ENCODE measurements at regions not wholly inside any gene's neighbourhood (a gene's known extent, or its start where the extent isn't known, plus 50 kb on each side); places are given as distances from the start of the nearest gene placed in this dataset.

- Histone ChIP-seq H3K27ac (ENCODE audit: control insufficient read depth, insufficient read depth) (no peak overlapping the region), H3K27me3 (replicated peaks in 1 of 2; ENCODE audit: control insufficient read depth in 2 of 2, insufficient read depth in 2 of 2, low read length in 1 of 2) (no peaks in the 10 kb centered on the region; a peak in 1 of 4 replicates), H3K9ac (ENCODE audit: control insufficient read depth, insufficient read depth, low read length) (no peak overlapping the region), H3K9me3 (replicated peaks; ENCODE audit: control insufficient read depth, insufficient read depth, low read length) (no peaks in the 10 kb centered on the region), H3K36me3 (ENCODE audit: control insufficient read depth in 2 of 2, insufficient read depth in 2 of 2, low read length in 1 of 2) (no peaks in the 10 kb centered on the region), H4K20me1 (ENCODE audit: control insufficient read depth, insufficient read depth) (no peaks in the 10 kb centered on the region), H3K4me1 (ENCODE audit: control insufficient read depth, insufficient read depth, low read length) (no peaks in the 10 kb centered on the region), H3K79me2 (ENCODE audit: control insufficient read depth, insufficient read depth, low read length) (no peaks in the 10 kb centered on the region), H2AFZ (ENCODE audit: control insufficient read depth, low read depth, low read length) (no peak overlapping the region), H3K4me3 (no peak overlapping the region), H3K4me2 (ENCODE audit: control insufficient read depth, insufficient read depth) (no peak overlapping the region)
- SMC1A ChIA-PET (ENCODE audit: uncharacterized antibody, unreplicated experiment): no interaction called here
- in situ Hi-C loops (cut with MboI) (no loop called here), intact Hi-C loops (cut with micrococcal nuclease; ENCODE audit: unreplicated experiment) (no loop called here)
- POLR2A ChIA-PET: no interaction called here
- BruUV-seq (replicated peaks): no TSS peak
- WGBS (ENCODE audit: insufficient coverage, insufficient replicate concordance, low lambda C conversion rate, missing lambda C conversion rate): 21% methylated on average over 5 of the region's 5 CpGs
- DNase-seq (ENCODE audit: low read depth, low spot score): no peak
- ATAC-seq: no peak
- RAD21 ChIA-PET (ENCODE audit: unreplicated experiment): no interaction called here
- no peak for FAIRE-seq
- CTCF ChIA-PET: no interaction called here
- no peak for TF ChIP-seq RCOR1 (conservative IDR thresholded peaks at IDR 0.05; ENCODE audit: low read depth, low read length)
- no peak for TF ChIP-seq ZNF274 (IDR thresholded peaks at IDR 0.05; ENCODE audit: insufficient read depth, insufficient read length)
- no peak for TF ChIP-seq IKZF1 (conservative IDR thresholded peaks at IDR 0.05)
- no peak for TF ChIP-seq EP300 (IDR thresholded peaks at IDR 0.05; ENCODE audit: borderline replicate concordance in 1 of 2, control insufficient read depth in 1 of 2, low read depth in 2 of 2, low read length in 2 of 2)
- no peak for TF ChIP-seq HSF1 (IDR thresholded peaks at IDR 0.05; ENCODE audit: low read depth, low read length)
- TF ChIP-seq NRF1 (conservative IDR thresholded peaks at IDR 0.05; ENCODE audit: low read depth, low read length): no peak
- TF ChIP-seq ZSCAN29 (IDR thresholded peaks at IDR 0.05): no peak
- TF ChIP-seq MAX (IDR thresholded peaks at IDR 0.05; ENCODE audit: low read depth, low read length): no peak
Observed at GRCh38 chr11:129724866-129725265, 90.8 kb upstream of the TMEM45B start.
